ENCODE measurements at regions not wholly inside any gene's neighbourhood (a gene's known extent, or its start where the extent isn't known, plus 50 kb on each side); places are given as distances from the start of the nearest gene placed in this dataset.
"Not testable (repeated sequence)": the region's sequence is repeated elsewhere in the genome, so short reads cannot be mapped to it uniquely, and the experiment has no call there.

DNA sequence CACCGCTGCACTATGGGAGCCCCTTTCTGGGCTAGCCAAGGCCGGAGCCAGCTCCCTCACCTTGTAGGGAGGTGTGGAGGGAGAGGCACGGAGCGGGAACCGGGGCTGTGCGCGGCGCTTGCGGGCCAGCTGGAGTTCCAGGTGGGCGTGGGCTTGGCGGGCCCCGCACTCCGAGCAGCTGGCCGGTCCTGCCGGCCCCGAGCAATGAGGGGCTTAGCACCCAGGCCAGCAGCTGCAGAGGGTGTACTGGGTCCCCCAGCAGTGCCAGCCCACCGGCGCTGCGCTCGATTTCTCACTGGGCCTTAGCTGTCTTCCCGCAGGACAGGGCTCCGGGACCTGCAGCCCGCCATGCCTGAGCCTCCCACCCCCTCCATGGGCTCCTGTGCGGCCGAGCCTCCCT, 53.3 kb upstream of the NID2 start:
- not testable (repeated sequence) for DNase-seq

DNA sequence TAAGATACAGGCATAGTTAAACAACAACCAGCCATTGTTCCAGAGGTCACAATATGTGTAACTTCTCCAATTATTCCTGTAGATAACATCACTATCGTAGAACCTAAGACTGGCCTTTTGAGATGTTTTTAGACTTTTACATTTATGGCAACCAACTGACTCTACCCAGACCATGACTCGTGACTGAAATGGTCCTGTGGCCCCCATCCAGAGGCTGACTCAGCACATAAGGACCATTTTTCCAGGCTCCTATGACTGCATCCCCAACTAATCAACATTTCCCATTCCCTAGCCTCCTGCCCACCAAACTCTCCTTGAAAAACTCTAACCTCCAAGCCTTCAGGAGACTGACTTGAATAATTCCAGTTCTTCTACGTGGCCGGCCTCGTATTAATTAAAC, 52.6 kb upstream of the NID2 start:
- DNase-seq = no peak

DNA sequence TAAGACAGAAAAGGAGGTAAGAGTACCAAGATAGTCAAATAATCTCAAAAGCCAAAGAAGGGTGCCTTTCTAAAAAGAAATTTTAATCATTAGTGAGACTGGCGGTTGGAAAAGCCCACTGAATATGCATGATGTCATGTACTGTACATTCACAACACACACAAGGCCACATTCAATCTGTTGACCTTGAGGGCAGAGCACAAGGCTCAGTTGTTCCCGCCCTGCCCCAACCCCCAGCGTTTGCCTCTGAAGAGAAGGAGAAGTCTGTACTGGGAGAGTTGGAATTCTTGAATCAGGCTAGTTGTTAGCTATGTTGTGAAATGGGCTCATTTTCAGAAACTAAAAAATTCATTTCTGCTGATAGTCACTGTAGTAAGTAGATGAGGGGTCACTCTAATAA, 50.2 kb upstream of the NID2 start:
- DNase-seq = no peak
